ENCODE measurements at regions not wholly inside any gene's neighbourhood (a gene's known extent, or its start where the extent isn't known, plus 50 kb on each side); places are given as distances from the start of the nearest gene placed in this dataset.

- DNase-seq (ENCODE audit: low spot score): no peak
Observed at GRCh38 chr2:145652571-145653545, 1132.9 kb upstream of the ZEB2 start.

- DNase-seq (ENCODE audit: low spot score): no peak
Observed at GRCh38 chr2:145652036-145652435, 1132.1 kb upstream of the ZEB2 start.

- DNase-seq (ENCODE audit: low spot score): no peak
Observed at GRCh38 chr2:145650226-145650625, 1130.3 kb upstream of the ZEB2 start.

- no peak for DNase-seq (ENCODE audit: low spot score)
Observed at GRCh38 chr2:145649061-145649460, 1129.1 kb upstream of the ZEB2 start.

- no peak for DNase-seq (ENCODE audit: low spot score)
Observed at GRCh38 chr2:145644820-145645302, 1124.9 kb upstream of the ZEB2 start.

- no peak for DNase-seq (ENCODE audit: low spot score)
Observed at GRCh38 chr2:145638675-145639074, 1118.8 kb upstream of the ZEB2 start.

- no peak for DNase-seq (ENCODE audit: low spot score)
Observed at GRCh38 chr2:145635706-145636427, 1115.9 kb upstream of the ZEB2 start.

GRCh38 chr2:145631561-145631960 lies 1111.6 kb upstream of the ZEB2 start:
- DNase-seq (ENCODE audit: low spot score): no peak

- DNase-seq (ENCODE audit: low spot score): no peak
Observed at GRCh38 chr2:145626301-145626700, 1106.4 kb upstream of the ZEB2 start.

GRCh38 chr2:145625111-145625510 lies 1105.2 kb upstream of the ZEB2 start:
- DNase-seq (ENCODE audit: low spot score): no peak

GRCh38 chr2:145623136-145623535 lies 1103.2 kb upstream of the ZEB2 start:
- no peak for DNase-seq (ENCODE audit: low spot score)

GRCh38 chr2:145622285-145622684 lies 1102.4 kb upstream of the ZEB2 start:
- DNase-seq (ENCODE audit: low spot score): no peak

GRCh38 chr2:145617906-145618305 lies 1098.0 kb upstream of the ZEB2 start:
- DNase-seq (ENCODE audit: low spot score): no peak

- DNase-seq (ENCODE audit: low spot score): no peak
Observed at GRCh38 chr2:145617420-145617819, 1097.5 kb upstream of the ZEB2 start.

GRCh38 chr2:145615626-145616025 lies 1095.7 kb upstream of the ZEB2 start:
- DNase-seq (ENCODE audit: low spot score): no peak

- DNase-seq (ENCODE audit: low spot score): no peak
Observed at GRCh38 chr2:145609951-145610350, 1090.0 kb upstream of the ZEB2 start.

GRCh38 chr2:145601361-145601925 lies 1081.5 kb upstream of the ZEB2 start:
- no peak for DNase-seq (ENCODE audit: low spot score)

GRCh38 chr2:145600811-145601210 lies 1080.9 kb upstream of the ZEB2 start:
- no peak for DNase-seq (ENCODE audit: low spot score)

- DNase-seq (ENCODE audit: low spot score): no peak
Observed at GRCh38 chr2:145599756-145600155, 1079.8 kb upstream of the ZEB2 start.

GRCh38 chr2:145598434-145598833 lies 1078.5 kb upstream of the ZEB2 start:
- no peak for DNase-seq (ENCODE audit: low spot score)

GRCh38 chr2:145597809-145598208 lies 1077.9 kb upstream of the ZEB2 start:
- DNase-seq (ENCODE audit: low spot score): no peak

GRCh38 chr2:145597006-145597405 lies 1077.1 kb upstream of the ZEB2 start:
- no peak for DNase-seq (ENCODE audit: low spot score)

- no peak for DNase-seq (ENCODE audit: low spot score)
Observed at GRCh38 chr2:145596416-145596815, 1076.5 kb upstream of the ZEB2 start.
